ENCODE measurements at regions not wholly inside any gene's neighbourhood (a gene's known extent, or its start where the extent isn't known, plus 50 kb on each side); places are given as distances from the start of the nearest gene placed in this dataset.

GRCh38 chr10:33533612-33534011, 199.1 kb upstream of the NRP1 start:
- no peak for FAIRE-seq
- no peak for TF ChIP-seq TAF1 (IDR thresholded peaks at IDR 0.05; ENCODE audit: borderline replicate concordance, low read depth, low read length)
- no peak for TF ChIP-seq POLR2A (IDR thresholded peaks at IDR 0.05; ENCODE audit: low read depth, low read length)
- no peak for TF ChIP-seq POLR2AphosphoS5 (IDR thresholded peaks at IDR 0.05; ENCODE audit: low read depth, low read length)
- no peak for DNase-seq (ENCODE audit: insufficient read length)

- no peak for FAIRE-seq
- no peak for TF ChIP-seq TAF1 (IDR thresholded peaks at IDR 0.05; ENCODE audit: borderline replicate concordance, low read depth, low read length)
- no peak for TF ChIP-seq POLR2AphosphoS5 (IDR thresholded peaks at IDR 0.05; ENCODE audit: low read depth, low read length)
- TF ChIP-seq POLR2A (IDR thresholded peaks at IDR 0.05; ENCODE audit: low read depth, low read length): no peak
- no peak for DNase-seq (ENCODE audit: insufficient read length)
Observed at GRCh38 chr10:33532901-33533300, 198.4 kb upstream of the NRP1 start.

- no peak for DNase-seq (ENCODE audit: insufficient read length)
- no peak for TF ChIP-seq POLR2A (IDR thresholded peaks at IDR 0.05; ENCODE audit: low read depth, low read length)
- no peak for TF ChIP-seq TAF1 (IDR thresholded peaks at IDR 0.05; ENCODE audit: borderline replicate concordance, low read depth, low read length)
- no peak for TF ChIP-seq POLR2AphosphoS5 (IDR thresholded peaks at IDR 0.05; ENCODE audit: low read depth, low read length)
- no peak for FAIRE-seq
Observed at GRCh38 chr10:33529234-33529633, 194.8 kb upstream of the NRP1 start.

- no peak for DNase-seq (ENCODE audit: insufficient read length)
- FAIRE-seq: no peak
- TF ChIP-seq POLR2AphosphoS5 (IDR thresholded peaks at IDR 0.05; ENCODE audit: low read depth, low read length) (no peak), POLR2A (IDR thresholded peaks at IDR 0.05; ENCODE audit: low read depth, low read length) (no peak), TAF1 (IDR thresholded peaks at IDR 0.05; ENCODE audit: borderline replicate concordance, low read depth, low read length) (no peak)
Observed at GRCh38 chr10:33524966-33525365, 190.5 kb upstream of the NRP1 start.

GRCh38 chr10:33524041-33524440, 189.6 kb upstream of the NRP1 start:
- TF ChIP-seq TAF1 (IDR thresholded peaks at IDR 0.05; ENCODE audit: borderline replicate concordance, low read depth, low read length) (no peak), POLR2A (IDR thresholded peaks at IDR 0.05; ENCODE audit: low read depth, low read length) (no peak), POLR2AphosphoS5 (IDR thresholded peaks at IDR 0.05; ENCODE audit: low read depth, low read length) (no peak)
- DNase-seq (ENCODE audit: insufficient read length): no peak
- no peak for FAIRE-seq

- FAIRE-seq: no peak
- TF ChIP-seq TAF1 (IDR thresholded peaks at IDR 0.05; ENCODE audit: borderline replicate concordance, low read depth, low read length) (no peak), POLR2AphosphoS5 (IDR thresholded peaks at IDR 0.05; ENCODE audit: low read depth, low read length) (no peak), POLR2A (IDR thresholded peaks at IDR 0.05; ENCODE audit: low read depth, low read length) (no peak)
- no peak for DNase-seq (ENCODE audit: insufficient read length)
Observed at GRCh38 chr10:33523236-33523792, 188.8 kb upstream of the NRP1 start.

GRCh38 chr10:33521904-33522303, 187.4 kb upstream of the NRP1 start:
- DNase-seq (ENCODE audit: insufficient read length) (no peak), FAIRE-seq (no peak)
- TF ChIP-seq TAF1 (IDR thresholded peaks at IDR 0.05; ENCODE audit: borderline replicate concordance, low read depth, low read length) (no peak), POLR2A (IDR thresholded peaks at IDR 0.05; ENCODE audit: low read depth, low read length) (no peak), POLR2AphosphoS5 (IDR thresholded peaks at IDR 0.05; ENCODE audit: low read depth, low read length) (no peak)

- DNase-seq (ENCODE audit: insufficient read length) (no peak), FAIRE-seq (no peak)
- TF ChIP-seq POLR2A (IDR thresholded peaks at IDR 0.05; ENCODE audit: low read depth, low read length) (no peak), POLR2AphosphoS5 (IDR thresholded peaks at IDR 0.05; ENCODE audit: low read depth, low read length) (no peak), TAF1 (IDR thresholded peaks at IDR 0.05; ENCODE audit: borderline replicate concordance, low read depth, low read length) (no peak)
Observed at GRCh38 chr10:33521062-33521461, 186.6 kb upstream of the NRP1 start.

GRCh38 chr10:33520223-33520622, 185.8 kb upstream of the NRP1 start:
- DNase-seq (ENCODE audit: insufficient read length): no peak
- FAIRE-seq: no peak
- no peak for TF ChIP-seq POLR2A (IDR thresholded peaks at IDR 0.05; ENCODE audit: low read depth, low read length)
- TF ChIP-seq POLR2AphosphoS5 (IDR thresholded peaks at IDR 0.05; ENCODE audit: low read depth, low read length): no peak
- no peak for TF ChIP-seq TAF1 (IDR thresholded peaks at IDR 0.05; ENCODE audit: borderline replicate concordance, low read depth, low read length)

GRCh38 chr10:33519130-33519860, 184.8 kb upstream of the NRP1 start:
- FAIRE-seq (no peak), DNase-seq (ENCODE audit: insufficient read length) (no peak)

GRCh38 chr10:33510206-33510605, 175.7 kb upstream of the NRP1 start:
- TF ChIP-seq POLR2AphosphoS5 (IDR thresholded peaks at IDR 0.05; ENCODE audit: low read depth, low read length) (no peak), TAF1 (IDR thresholded peaks at IDR 0.05; ENCODE audit: borderline replicate concordance, low read depth, low read length) (no peak), POLR2A (IDR thresholded peaks at IDR 0.05; ENCODE audit: low read depth, low read length) (no peak)
- FAIRE-seq: no peak
- no peak for DNase-seq (ENCODE audit: insufficient read length)

More at GRCh38 chr10:33519130-33519860, 184.8 kb upstream of the NRP1 start:
- TF ChIP-seq POLR2A (IDR thresholded peaks at IDR 0.05; ENCODE audit: low read depth, low read length): no peak
- no peak for TF ChIP-seq POLR2AphosphoS5 (IDR thresholded peaks at IDR 0.05; ENCODE audit: low read depth, low read length)
- no peak for TF ChIP-seq TAF1 (IDR thresholded peaks at IDR 0.05; ENCODE audit: borderline replicate concordance, low read depth, low read length)

GRCh38 chr10:33509231-33509831, 174.9 kb upstream of the NRP1 start:
- TF ChIP-seq TAF1 (IDR thresholded peaks at IDR 0.05; ENCODE audit: borderline replicate concordance, low read depth, low read length) (no peak), POLR2AphosphoS5 (IDR thresholded peaks at IDR 0.05; ENCODE audit: low read depth, low read length) (no peak), POLR2A (IDR thresholded peaks at IDR 0.05; ENCODE audit: low read depth, low read length) (no peak)
- DNase-seq (ENCODE audit: insufficient read length): no peak
- FAIRE-seq: no peak
